ENCODE measurements at regions not wholly inside any gene's neighbourhood (a gene's known extent, or its start where the extent isn't known, plus 50 kb on each side); places are given as distances from the start of the nearest gene placed in this dataset.

- Histone ChIP-seq H3K9me3 (ENCODE audit: control insufficient read depth in 2 of 3, low read length in 3 of 3) (no peaks in the 10 kb centered on the region), H3K4me1 (ENCODE audit: control insufficient read depth in 2 of 2, insufficient read depth in 2 of 2, low read length in 2 of 2) (no peaks in the 10 kb centered on the region), H3K36me3 (ENCODE audit: control insufficient read depth in 2 of 3, insufficient read depth in 3 of 3, low read length in 3 of 3) (no peaks in the 10 kb centered on the region), H3K4me3 (ENCODE audit: low read length) (no peak overlapping the region), H3K27me3 (ENCODE audit: control insufficient read depth in 2 of 2, insufficient read depth in 2 of 2, low read length in 2 of 2) (peaks cover 0 to 5% of the 10 kb centered on the region in 2 donors), H3K27ac (ENCODE audit: low read depth, low read length) (no peak overlapping the region)
- Mint-ChIP-seq H3K4me3 (no peak overlapping the region), H3K27me3 (peaks cover 1 to 22% (median 16%) of the 10 kb centered on the region in 5 donors), H3K27ac (no peak overlapping the region), H3K36me3 (no peaks in the 10 kb centered on the region), H3K9me3 (peaks cover 0 to 4% (median 1%) of the 10 kb centered on the region in 11 donors), H3K4me1 (no peaks in the 10 kb centered on the region)
- ChIA-PET POLR2A (no interaction called here), CTCF (no interaction called here)
- no peak for DNase-seq
- intact Hi-C loops (cut with micrococcal nuclease): no loop called here
- ATAC-seq: no peak
These were observed 767.2 kb downstream of the RAB28 start for GRCh38 chr4:12716896-12717295.

- no peak for ATAC-seq
- peaks cover 0 to 10% (median 3%) of the 10 kb centered on the region in 5 donors for H3K27me3 Mint-ChIP-seq
- no peak overlapping the region for H3K4me3 Mint-ChIP-seq
These were observed 771.3 kb downstream of the RAB28 start for GRCh38 chr4:12712648-12713339.

GRCh38 chr4:12707381-12708175 is 776.6 kb downstream of the RAB28 start:
- Histone ChIP-seq H3K4me3 (ENCODE audit: low read length) (no peak overlapping the region), H3K27me3 (ENCODE audit: control insufficient read depth in 2 of 2, insufficient read depth in 2 of 2, low read length in 2 of 2) (no peaks in the 10 kb centered on the region), H3K9me3 (ENCODE audit: control insufficient read depth in 2 of 3, low read length in 3 of 3) (no peaks in the 10 kb centered on the region), H3K36me3 (ENCODE audit: control insufficient read depth in 2 of 3, insufficient read depth in 3 of 3, low read length in 3 of 3) (no peaks in the 10 kb centered on the region), H3K27ac (ENCODE audit: low read depth, low read length) (no peak overlapping the region), H3K4me1 (ENCODE audit: control insufficient read depth in 2 of 2, insufficient read depth in 2 of 2, low read length in 2 of 2) (no peaks in the 10 kb centered on the region)
- CTCF ChIA-PET: interaction anchor here (0.6 kb wide), 1 partner anchor 81 kb away, joined by 7 read pairs; no protein-coding TSS in a partner anchor
- no peaks in the 10 kb centered on the region for H3K4me1 Mint-ChIP-seq
- ATAC-seq: no peak
- POLR2A ChIA-PET: no interaction called here
- peaks cover 0 to 26% (median 16%) of the 10 kb centered on the region in 5 donors for H3K27me3 Mint-ChIP-seq
- no peak for DNase-seq
- H3K27ac Mint-ChIP-seq: no peak overlapping the region
- H3K36me3 Mint-ChIP-seq: no peaks in the 10 kb centered on the region
- H3K4me3 Mint-ChIP-seq: no peak overlapping the region
- intact Hi-C loops (cut with micrococcal nuclease): no loop called here
- peaks cover 0 to 7% (median 2%) of the 10 kb centered on the region in 11 donors for H3K9me3 Mint-ChIP-seq

More at GRCh38 chr4:12712648-12713339, 771.3 kb downstream of the RAB28 start:
- H3K27ac ChIP-seq (ENCODE audit: low read depth, low read length): no peak overlapping the region
- peaks cover 0 to 7% (median 2%) of the 10 kb centered on the region in 11 donors for H3K9me3 Mint-ChIP-seq
- H3K4me3 ChIP-seq (ENCODE audit: low read length): no peak overlapping the region
- no peaks in the 10 kb centered on the region for H3K27me3 ChIP-seq (ENCODE audit: control insufficient read depth in 2 of 2, insufficient read depth in 2 of 2, low read length in 2 of 2)
- DNase-seq: no peak
- ChIA-PET POLR2A (no interaction called here), CTCF (no interaction called here)
- H3K27ac Mint-ChIP-seq: no peak overlapping the region
- H3K36me3 Mint-ChIP-seq: no peaks in the 10 kb centered on the region
- no peaks in the 10 kb centered on the region for H3K9me3 ChIP-seq (ENCODE audit: control insufficient read depth in 2 of 3, low read length in 3 of 3)
- no peaks in the 10 kb centered on the region for H3K36me3 ChIP-seq (ENCODE audit: control insufficient read depth in 2 of 3, insufficient read depth in 3 of 3, low read length in 3 of 3)
- H3K4me1 ChIP-seq (ENCODE audit: control insufficient read depth in 2 of 2, insufficient read depth in 2 of 2, low read length in 2 of 2): no peaks in the 10 kb centered on the region
- intact Hi-C loops (cut with micrococcal nuclease): no loop called here
- no peaks in the 10 kb centered on the region for H3K4me1 Mint-ChIP-seq

GRCh38 chr4:12703036-12703435 is 781.1 kb downstream of the RAB28 start:
- H3K27ac ChIP-seq (ENCODE audit: low read depth, low read length): no peak overlapping the region
- ChIA-PET CTCF (no interaction called here), POLR2A (no interaction called here)

GRCh38 chr4:12701384-12701783 is 782.8 kb downstream of the RAB28 start:
- no peaks in the 10 kb centered on the region for H3K4me1 Mint-ChIP-seq
- H3K27me3 Mint-ChIP-seq: peaks cover 0 to 19% (median 13%) of the 10 kb centered on the region in 5 donors
- Histone ChIP-seq H3K27ac (ENCODE audit: low read depth, low read length) (no peak overlapping the region), H3K4me1 (ENCODE audit: control insufficient read depth in 2 of 2, insufficient read depth in 2 of 2, low read length in 2 of 2) (no peaks in the 10 kb centered on the region), H3K27me3 (ENCODE audit: control insufficient read depth in 2 of 2, insufficient read depth in 2 of 2, low read length in 2 of 2) (no peaks in the 10 kb centered on the region), H3K36me3 (ENCODE audit: control insufficient read depth in 2 of 3, insufficient read depth in 3 of 3, low read length in 3 of 3) (no peaks in the 10 kb centered on the region), H3K4me3 (ENCODE audit: low read length) (no peak overlapping the region), H3K9me3 (ENCODE audit: control insufficient read depth in 2 of 3, low read length in 3 of 3) (no peaks in the 10 kb centered on the region)
- ChIA-PET POLR2A (no interaction called here), CTCF (no interaction called here)
- H3K4me3 Mint-ChIP-seq: no peak overlapping the region
- no peaks in the 10 kb centered on the region for H3K36me3 Mint-ChIP-seq
- ATAC-seq (no peak), DNase-seq (no peak)
- intact Hi-C loops (cut with micrococcal nuclease): no loop called here
- H3K9me3 Mint-ChIP-seq: peaks cover 0 to 1% (median 0%) of the 10 kb centered on the region in 11 donors
- no peak overlapping the region for H3K27ac Mint-ChIP-seq

More at GRCh38 chr4:12703036-12703435, 781.1 kb downstream of the RAB28 start:
- H3K36me3 ChIP-seq (ENCODE audit: control insufficient read depth in 2 of 3, insufficient read depth in 3 of 3, low read length in 3 of 3): no peaks in the 10 kb centered on the region
- H3K9me3 ChIP-seq (ENCODE audit: control insufficient read depth in 2 of 3, low read length in 3 of 3): no peaks in the 10 kb centered on the region
- Mint-ChIP-seq H3K9me3 (no peaks in the 10 kb centered on the region), H3K27ac (no peak overlapping the region), H3K27me3 (peaks cover 0 to 28% (median 18%) of the 10 kb centered on the region in 5 donors), H3K4me3 (no peak overlapping the region), H3K4me1 (no peaks in the 10 kb centered on the region), H3K36me3 (no peaks in the 10 kb centered on the region)
- H3K27me3 ChIP-seq (ENCODE audit: control insufficient read depth in 2 of 2, insufficient read depth in 2 of 2, low read length in 2 of 2): no peaks in the 10 kb centered on the region
- DNase-seq (no peak), ATAC-seq (no peak)
- H3K4me3 ChIP-seq (ENCODE audit: low read length): no peak overlapping the region
- intact Hi-C loops (cut with micrococcal nuclease): no loop called here
- no peaks in the 10 kb centered on the region for H3K4me1 ChIP-seq (ENCODE audit: control insufficient read depth in 2 of 2, insufficient read depth in 2 of 2, low read length in 2 of 2)

- Histone ChIP-seq H3K4me3 (ENCODE audit: low read length) (no peak overlapping the region), H3K36me3 (ENCODE audit: control insufficient read depth in 2 of 3, insufficient read depth in 3 of 3, low read length in 3 of 3) (no peaks in the 10 kb centered on the region), H3K4me1 (ENCODE audit: control insufficient read depth in 2 of 2, insufficient read depth in 2 of 2, low read length in 2 of 2) (no peaks in the 10 kb centered on the region), H3K9me3 (ENCODE audit: control insufficient read depth in 2 of 3, low read length in 3 of 3) (no peaks in the 10 kb centered on the region), H3K27ac (ENCODE audit: low read depth, low read length) (no peak overlapping the region), H3K27me3 (ENCODE audit: control insufficient read depth in 2 of 2, insufficient read depth in 2 of 2, low read length in 2 of 2) (no peaks in the 10 kb centered on the region)
- Mint-ChIP-seq H3K4me3 (no peak overlapping the region), H3K4me1 (no peaks in the 10 kb centered on the region), H3K9me3 (peaks cover 0 to 3% (median 0%) of the 10 kb centered on the region in 11 donors), H3K36me3 (no peaks in the 10 kb centered on the region), H3K27me3 (peaks cover 0 to 10% (median 0%) of the 10 kb centered on the region in 5 donors), H3K27ac (no peak overlapping the region)
- ChIA-PET POLR2A (no interaction called here), CTCF (no interaction called here)
- ATAC-seq (no peak), DNase-seq (no peak)
- intact Hi-C loops (cut with micrococcal nuclease): no loop called here
These were observed 786.2 kb downstream of the RAB28 start for GRCh38 chr4:12697970-12698369.

All from naive thymus-derived CD4-positive, alpha-beta T cell (primary cell).